HL-60 (cell line): ENCODE measurements at regions not wholly inside any gene's neighbourhood (a gene's known extent, or its start where the extent isn't known, plus 50 kb on each side); places are given as distances from the start of the nearest gene placed in this dataset.

Experiments used
- CTCF ChIP-seq: IDR thresholded peaks from one replicate; pipeline ENCODE4 v1.5.1; 2011; ENCODE audit warnings: low read length, control low read depth, inconsistent platforms; ENCODE audit not compliant: insufficient read depth
- POLR2AphosphoS5 ChIP-seq: IDR thresholded peaks from 2 replicates; pipeline ENCODE4 v1.6.1; 2012; ENCODE audit warnings: low read depth
- REST ChIP-seq: IDR thresholded peaks from 2 replicates; pipeline ENCODE4 v1.6.1; 2012; ENCODE audit warnings: low read depth; ENCODE audit not compliant: insufficient replicate concordance

GRCh38 chr6:105907991-105908390 is 178.1 kb upstream of the PRDM1 start:
- TF ChIP-seq CTCF = no peak
- no peak for TF ChIP-seq POLR2AphosphoS5
- no peak for TF ChIP-seq REST
